Stomach (tissue), 4 donors: ENCODE measurements at regions not wholly inside any gene's neighbourhood (a gene's known extent, or its start where the extent isn't known, plus 50 kb on each side); places are given as distances from the start of the nearest gene placed in this dataset.

ENCODE experiments used
- EP300 ChIP-seq: sonication (generic); formaldehyde crosslinking; IDR thresholded peaks from one replicate; pipeline ENCODE4 v1.6.1; 2017; ENCODE audit warnings: antibody characterized with exemption
- POLR2A ChIP-seq, 4 donors: fragments of 450-650 bp; IDR thresholded peaks; one replicate each; pipeline ENCODE4 v1.6.1; 2016; ENCODE audit warnings: antibody characterized with exemption in 4 of 4, control low read depth in 2 of 4, mild to moderate bottlenecking in 1 of 4, moderate library complexity in 1 of 4
- POLR2AphosphoS5 ChIP-seq, 3 donors: sonication (generic); formaldehyde crosslinking; IDR thresholded peaks; one replicate each; pipeline ENCODE4 v1.6.1; 2016; ENCODE audit warnings: antibody characterized with exemption in 3 of 3
- TF ChIP-seq, protein P1 (sequence below), 7 experiments: fragments of 450-650 bp in 4 of 7; fragments of 200-600 bp in 3 of 7; sonication (generic) in 3 of 7; IDR thresholded peaks; one replicate each; pipeline ENCODE4 v1.5.1; 2016 to 2019; ENCODE audit warnings: antibody characterized with exemption in 7 of 7, control low read depth in 2 of 7, mild to moderate bottlenecking in 1 of 7

- TF ChIP-seq, protein P1, sequence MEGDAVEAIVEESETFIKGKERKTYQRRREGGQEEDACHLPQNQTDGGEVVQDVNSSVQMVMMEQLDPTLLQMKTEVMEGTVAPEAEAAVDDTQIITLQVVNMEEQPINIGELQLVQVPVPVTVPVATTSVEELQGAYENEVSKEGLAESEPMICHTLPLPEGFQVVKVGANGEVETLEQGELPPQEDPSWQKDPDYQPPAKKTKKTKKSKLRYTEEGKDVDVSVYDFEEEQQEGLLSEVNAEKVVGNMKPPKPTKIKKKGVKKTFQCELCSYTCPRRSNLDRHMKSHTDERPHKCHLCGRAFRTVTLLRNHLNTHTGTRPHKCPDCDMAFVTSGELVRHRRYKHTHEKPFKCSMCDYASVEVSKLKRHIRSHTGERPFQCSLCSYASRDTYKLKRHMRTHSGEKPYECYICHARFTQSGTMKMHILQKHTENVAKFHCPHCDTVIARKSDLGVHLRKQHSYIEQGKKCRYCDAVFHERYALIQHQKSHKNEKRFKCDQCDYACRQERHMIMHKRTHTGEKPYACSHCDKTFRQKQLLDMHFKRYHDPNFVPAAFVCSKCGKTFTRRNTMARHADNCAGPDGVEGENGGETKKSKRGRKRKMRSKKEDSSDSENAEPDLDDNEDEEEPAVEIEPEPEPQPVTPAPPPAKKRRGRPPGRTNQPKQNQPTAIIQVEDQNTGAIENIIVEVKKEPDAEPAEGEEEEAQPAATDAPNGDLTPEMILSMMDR (IDR thresholded peaks at IDR 0.05): no peak
- TF ChIP-seq EP300 (no peak), POLR2A (IDR thresholded peaks at IDR 0.05) (no peak), POLR2AphosphoS5 (IDR thresholded peaks at IDR 0.05) (no peak)
Observed at GRCh38 chr18:10289251-10289650, 165.2 kb upstream of the APCDD1 start.
